HCT116 (cell line): ENCODE measurements at regions not wholly inside any gene's neighbourhood (a gene's known extent, or its start where the extent isn't known, plus 50 kb on each side); places are given as distances from the start of the nearest gene placed in this dataset.

Source experiments
- ATAC-seq: fragments of 200-7000 bp; cut with Tn5 transposase; 2 replicates; pipeline ENCODE4 v1.9.1; 2020; ENCODE audit warnings: mild to moderate bottlenecking, moderate library complexity
- BruUV-seq: library from RNA; stranded (reverse); fragments of 400-500 nt; replicated peaks from 2 replicates; lab custom pipeline; 2021; lab: Mats Ljungman, UMichigan
- CTCF ChIA-PET: fragments of 300-600 bp; sonication (Branson Sonifier 250); formaldehyde crosslinking; loops from one replicate; lab custom pipeline; 2021; ENCODE audit warnings: antibody characterized with exemption; lab: Charles Lee
- POLR2A ChIA-PET: fragments of 300-600, 350-600 bp; sonication (Branson Sonifier 250); formaldehyde crosslinking; loops from one replicate; lab custom pipeline; 2021; ENCODE audit warnings: antibody characterized with exemption; lab: Charles Lee
- RAD21 ChIA-PET, 2 experiments: fragments of 300-600 bp; sonication (Branson Sonifier 250); formaldehyde crosslinking; loops; one replicate each; lab custom pipeline; 2023; ENCODE audit warnings: low total read pairs in 2 of 2; ENCODE audit not compliant: uncharacterized antibody in 2 of 2, unreplicated experiment in 2 of 2, low non-redundant PET in 1 of 2; lab: Charles Lee
- DNase-seq: peaks from one replicate; pipeline ENCODE4 v3.0.0-alpha.2; 2010; ENCODE audit warnings: low read depth, low spot score
- H2AFZ ChIP-seq: fragments of 200-600 bp; shearing (Covaris generic), sonication (generic); 2 replicates; pipeline ENCODE4 v1.6.1; 2017; ENCODE audit warnings: low read depth, mixed run types, mixed read lengths, antibody characterized with exemption, low read length; ENCODE audit not compliant: poor library complexity, severe bottlenecking
- H3K27ac ChIP-seq: 2 replicates; pipeline ENCODE4 v1.5.1; 2012; ENCODE audit warnings: low read depth, low read length
- H3K27me3 ChIP-seq: fragments of 200-600 bp; sonication (generic); 2 replicates; pipeline ENCODE4 v1.6.1; 2016; ENCODE audit warnings: mixed run types, low read length, mixed read lengths; ENCODE audit not compliant: insufficient read depth
- H3K36me3 ChIP-seq, 2 experiments: fragments of 200-500 bp in 1 of 2; fragments of 200-600 bp in 1 of 2; sonication (Bioruptor generic) in 1 of 2; sonication (generic) in 1 of 2; 2 replicates each; pipeline versions ENCODE4 v1.5.1 to v1.6.1; 2014 to 2016; ENCODE audit warnings: low read length in 2 of 2, inconsistent platforms in 1 of 2, mixed read lengths in 1 of 2, mixed run types in 1 of 2; ENCODE audit not compliant: insufficient read depth in 2 of 2, control insufficient read depth in 1 of 2
- H3K4me1 ChIP-seq, 2 experiments: fragments of 200-600 bp in 1 of 2; sonication (generic) in 1 of 2; 2 replicates each; pipeline versions ENCODE4 v1.5.1 to v1.6.1; 2012 to 2017; ENCODE audit warnings: low read length in 2 of 2, inconsistent platforms in 1 of 2, mild to moderate bottlenecking in 1 of 2, mixed read lengths in 1 of 2, mixed run types in 1 of 2, moderate library complexity in 1 of 2; ENCODE audit not compliant: insufficient read depth in 2 of 2, control insufficient read depth in 1 of 2
- H3K4me2 ChIP-seq: fragments of 200-600 bp; sonication (generic); 2 replicates; pipeline ENCODE4 v1.6.1; 2017; ENCODE audit warnings: mixed run types, low read length, mixed read lengths
- H3K4me3 ChIP-seq, 2 experiments: fragments of 200-600 bp in 1 of 2; sonication (generic) in 1 of 2; replicated peaks in 1 of 2; 2 replicates each; pipeline ENCODE4 v1.5.1; 2011 to 2016; ENCODE audit warnings: low read length in 2 of 2, control low read depth in 1 of 2, low read depth in 1 of 2, mild to moderate bottlenecking in 1 of 2, mixed read lengths in 1 of 2, mixed run types in 1 of 2
- H3K79me2 ChIP-seq: fragments of 200-600 bp; sonication (generic); 2 replicates; pipeline ENCODE4 v1.6.1; 2017; ENCODE audit warnings: mild to moderate bottlenecking, mixed run types, low read length, moderate library complexity, mixed read lengths; ENCODE audit not compliant: insufficient read depth
- H3K9ac ChIP-seq: fragments of 200-600 bp; sonication (generic); 2 replicates; pipeline ENCODE4 v1.6.1; 2016; ENCODE audit warnings: low read length, mixed read lengths
- H3K9me2 ChIP-seq: fragments of 200-600 bp; sonication (generic), shearing (Covaris generic); 2 replicates; pipeline ENCODE4 v1.6.1; 2017; ENCODE audit warnings: mixed run types, mild to moderate bottlenecking, moderate library complexity; ENCODE audit not compliant: insufficient read depth
- H3K9me3 ChIP-seq, 2 experiments: fragments of 200-500 bp in 1 of 2; fragments of 200-600 bp in 1 of 2; sonication (Bioruptor generic) in 1 of 2; sonication (generic) in 1 of 2; 2 replicates each; pipeline ENCODE4 v1.6.1; 2014 to 2017; ENCODE audit warnings: low read length in 2 of 2, mixed read lengths in 2 of 2, inconsistent platforms in 1 of 2, low read depth in 1 of 2, mild to moderate bottlenecking in 1 of 2, mixed run types in 1 of 2, moderate library complexity in 1 of 2; ENCODE audit not compliant: control insufficient read depth in 1 of 2, insufficient read depth in 1 of 2
- H4K20me1 ChIP-seq: fragments of 200-600 bp; sonication (generic), shearing (Covaris generic); 2 replicates; pipeline ENCODE4 v1.6.1; 2017; ENCODE audit warnings: mixed run types, mild to moderate bottlenecking, moderate library complexity; ENCODE audit not compliant: insufficient read depth
- CBX3 ChIP-seq: IDR thresholded peaks from 2 replicates; pipeline ENCODE4 v1.6.1; 2012; ENCODE audit warnings: low read depth
- ELF1 ChIP-seq: IDR thresholded peaks from 2 replicates; pipeline ENCODE4 v1.6.1; 2012; ENCODE audit warnings: low read depth, borderline replicate concordance
- JUND ChIP-seq: IDR thresholded peaks from 2 replicates; pipeline ENCODE4 v1.6.1; 2012
- SRF ChIP-seq: IDR thresholded peaks from 2 replicates; pipeline ENCODE4 v1.6.1; 2012; ENCODE audit warnings: low read depth
- ZNF274 ChIP-seq: fragments of 200-500 bp; sonication (Bioruptor generic); IDR thresholded peaks from 2 replicates; pipeline ENCODE4 v1.6.1; 2014; ENCODE audit warnings: mild to moderate bottlenecking, low read depth, low read length, inconsistent platforms
- intact Hi-C: fragments of 100-400 bp; cut with micrococcal nuclease; formaldehyde crosslinking; loops from 2 replicates; pipeline ENCODE4 v1.10.0; 2022
- TF ChIP-seq, protein P1 (sequence below), 3 experiments: fragments of 200-600 bp in 1 of 3; sonication (generic) in 1 of 3; IDR thresholded peaks in 2 of 3; conservative IDR thresholded peaks in 1 of 3; 2 replicates each; pipeline ENCODE4 v1.5.1; 2012 to 2017; ENCODE audit warnings: low read depth in 2 of 3, low read length in 2 of 3, antibody characterized with exemption in 1 of 3, borderline replicate concordance in 1 of 3, control low read depth in 1 of 3, mild to moderate bottlenecking in 1 of 3, mixed read lengths in 1 of 3, mixed run types in 1 of 3, moderate library complexity in 1 of 3; ENCODE audit not compliant: insufficient read depth in 1 of 3

DNA sequence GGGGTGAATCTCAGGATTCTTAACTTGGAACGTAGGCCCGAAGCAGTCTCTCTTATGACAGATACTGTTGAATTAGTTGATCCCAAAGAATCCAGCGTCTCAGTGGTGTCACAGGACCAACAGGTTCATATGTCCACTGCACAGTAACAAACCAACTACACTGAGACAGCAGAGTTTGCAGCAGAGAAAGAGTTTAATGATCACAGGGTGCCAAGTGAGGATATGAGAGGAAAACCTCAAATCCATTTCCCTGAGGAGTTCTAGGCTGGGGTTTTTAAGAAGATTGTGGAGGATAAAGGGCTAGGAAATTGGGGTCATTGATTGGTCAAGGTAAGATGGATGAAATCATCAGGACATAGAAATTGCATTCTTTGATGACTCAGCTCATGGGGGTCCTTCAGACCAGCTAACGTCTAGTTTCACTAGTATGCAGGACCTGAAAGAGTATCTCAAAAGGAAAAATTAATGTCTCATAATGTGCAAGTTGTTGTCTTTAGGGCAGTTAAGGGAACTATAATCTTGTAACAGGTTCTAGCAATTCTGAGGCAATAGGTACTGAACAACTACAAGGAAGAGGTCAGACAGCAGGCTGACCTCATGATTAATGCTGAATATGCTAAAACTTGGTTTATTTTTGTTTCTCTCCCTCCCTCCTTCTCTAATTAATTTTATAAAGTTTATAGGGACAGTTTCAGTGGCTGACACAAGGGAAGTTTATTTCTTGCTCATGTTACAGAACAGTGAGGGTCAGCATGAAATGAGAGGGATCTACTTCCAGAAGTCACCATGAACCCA, 310.9 kb upstream of the NEBL start:
- Histone ChIP-seq H3K4me1 (no peaks in the 10 kb centered on the region), H3K4me3 (no peak overlapping the region), H3K9me2 (no peaks in the 10 kb centered on the region), H4K20me1 (no peaks in the 10 kb centered on the region), H2AFZ (no peak overlapping the region), H3K9ac (no peak overlapping the region), H3K9me3 (0 out of 4 replicates have a peak, but pooled peaks cover 0 to 9% of the 10 kb centered on the region in 2 experiments), H3K27me3 (no peaks in the 10 kb centered on the region), H3K36me3 (no peaks in the 10 kb centered on the region), H3K79me2 (no peaks in the 10 kb centered on the region), H3K4me2 (no peak overlapping the region), H3K27ac (no peak overlapping the region)
- TF ChIP-seq SRF (no peak), CBX3 (peak; percentile 51; the same call in 1 of the 2 replicates)
- ATAC-seq, result no peak
- no peak for DNase-seq
- CTCF ChIA-PET, result no interaction called here
- BruUV-seq, result no TSS peak
- POLR2A ChIA-PET, result no interaction called here
- RAD21 ChIA-PET, result no interaction called here
- intact Hi-C loops, result no loop called here

- no peaks in the 10 kb centered on the region for H3K36me3 ChIP-seq
- intact Hi-C loops, result no loop called here
- H3K79me2 ChIP-seq, result no peaks in the 10 kb centered on the region
- ATAC-seq (no peak), DNase-seq (no peak)
- H3K4me3 ChIP-seq, result no peak overlapping the region
- no peaks in the 10 kb centered on the region for H3K4me1 ChIP-seq
- H3K9me2 ChIP-seq, result no peaks in the 10 kb centered on the region
- RAD21 ChIA-PET, result no interaction called here
- no peak overlapping the region for H3K4me2 ChIP-seq
- 0 out of 4 replicates have a peak, but pooled peaks cover 0 to 9% of the 10 kb centered on the region in 2 experiments for H3K9me3 ChIP-seq
- no TSS peak for BruUV-seq
- no peak overlapping the region for H3K9ac ChIP-seq
- no peaks in the 10 kb centered on the region for H4K20me1 ChIP-seq
- no peaks in the 10 kb centered on the region for H3K27me3 ChIP-seq
- CTCF ChIA-PET, result no interaction called here
- TF ChIP-seq JUND (no peak), SRF (no peak), ZNF274 (no peak), ELF1 (no peak)
- TF ChIP-seq, protein P1, sequence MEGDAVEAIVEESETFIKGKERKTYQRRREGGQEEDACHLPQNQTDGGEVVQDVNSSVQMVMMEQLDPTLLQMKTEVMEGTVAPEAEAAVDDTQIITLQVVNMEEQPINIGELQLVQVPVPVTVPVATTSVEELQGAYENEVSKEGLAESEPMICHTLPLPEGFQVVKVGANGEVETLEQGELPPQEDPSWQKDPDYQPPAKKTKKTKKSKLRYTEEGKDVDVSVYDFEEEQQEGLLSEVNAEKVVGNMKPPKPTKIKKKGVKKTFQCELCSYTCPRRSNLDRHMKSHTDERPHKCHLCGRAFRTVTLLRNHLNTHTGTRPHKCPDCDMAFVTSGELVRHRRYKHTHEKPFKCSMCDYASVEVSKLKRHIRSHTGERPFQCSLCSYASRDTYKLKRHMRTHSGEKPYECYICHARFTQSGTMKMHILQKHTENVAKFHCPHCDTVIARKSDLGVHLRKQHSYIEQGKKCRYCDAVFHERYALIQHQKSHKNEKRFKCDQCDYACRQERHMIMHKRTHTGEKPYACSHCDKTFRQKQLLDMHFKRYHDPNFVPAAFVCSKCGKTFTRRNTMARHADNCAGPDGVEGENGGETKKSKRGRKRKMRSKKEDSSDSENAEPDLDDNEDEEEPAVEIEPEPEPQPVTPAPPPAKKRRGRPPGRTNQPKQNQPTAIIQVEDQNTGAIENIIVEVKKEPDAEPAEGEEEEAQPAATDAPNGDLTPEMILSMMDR (IDR thresholded peaks at IDR 0.05 in 2 of 3, conservative IDR thresholded peaks at IDR 0.05 in 1 of 3; ENCODE audit: borderline replicate concordance in 1 of 3, insufficient read depth in 1 of 3, low read depth in 2 of 3, low read length in 2 of 3), result no peak
- H2AFZ ChIP-seq, result no peak overlapping the region
- H3K27ac ChIP-seq, result no peak overlapping the region
- POLR2A ChIA-PET, result no interaction called here
Measured at GRCh38 chr10:21205328-21205727, 308.2 kb upstream of the NEBL start.
